NB4 (cell line): ENCODE measurements at regions not wholly inside any gene's neighbourhood (a gene's known extent, or its start where the extent isn't known, plus 50 kb on each side); places are given as distances from the start of the nearest gene placed in this dataset.

Experiments used
- DNase-seq: peaks from one replicate; pipeline ENCODE4 v3.0.0; 2010; ENCODE audit warnings: low read depth
- H3K4me3 ChIP-seq: one replicate; pipeline ENCODE4 v1.5.1; 2011; ENCODE audit warnings: mild to moderate bottlenecking, low read depth, low read length, moderate library complexity
- CTCF ChIP-seq: IDR thresholded peaks from one replicate; pipeline ENCODE4 v1.5.1; 2012; ENCODE audit warnings: low read depth, low read length
- MAX ChIP-seq: IDR thresholded peaks from 2 replicates; pipeline ENCODE4 v1.6.1; 2011; ENCODE audit warnings: low read depth, low read length
- MYC ChIP-seq: IDR thresholded peaks from 2 replicates; pipeline ENCODE4 v1.6.1; 2011; ENCODE audit warnings: low read depth, low read length
- POLR2A ChIP-seq: IDR thresholded peaks from 2 replicates; pipeline ENCODE4 v1.6.1; 2011; ENCODE audit warnings: mild to moderate bottlenecking; ENCODE audit not compliant: insufficient read length; ENCODE audit errors: extremely low read depth

GRCh38 chrX:10798041-10798440 is 177.7 kb upstream of the MID1 start:
- no peak for DNase-seq
- H3K4me3 ChIP-seq, result no peak overlapping the region
- no peak for TF ChIP-seq CTCF
- TF ChIP-seq MAX, result no peak
- TF ChIP-seq POLR2A, result no peak
- TF ChIP-seq MYC, result no peak

GRCh38 chrX:10800796-10801195 is 180.4 kb upstream of the MID1 start:
- TF ChIP-seq MYC (no peak), MAX (no peak), CTCF (no peak), POLR2A (no peak)
- DNase-seq, result no peak
- H3K4me3 ChIP-seq, result no peak overlapping the region

- DNase-seq, result no peak
- no peak overlapping the region for H3K4me3 ChIP-seq
- TF ChIP-seq CTCF (no peak), POLR2A (no peak), MAX (no peak), MYC (no peak)
These were observed 190.7 kb upstream of the MID1 start for GRCh38 chrX:10811111-10811510.

DNA sequence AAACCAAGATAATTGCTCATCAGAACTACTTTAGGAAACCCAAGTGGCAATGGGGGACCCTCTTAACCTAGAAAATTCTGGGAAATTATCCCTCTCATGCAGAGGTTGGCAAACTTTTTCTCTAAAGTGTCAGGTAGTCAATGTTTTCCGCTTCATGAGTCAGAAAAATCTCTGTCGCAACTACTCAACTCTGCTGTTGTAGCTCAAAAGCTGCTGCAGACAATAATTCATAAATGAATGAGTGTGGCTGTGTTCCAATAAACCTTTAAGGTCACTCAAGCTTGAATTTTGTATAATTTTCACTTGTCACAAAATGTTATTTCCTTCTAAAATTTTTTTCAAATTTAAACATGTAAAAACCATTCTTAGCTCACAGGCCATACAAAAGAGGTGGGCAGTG is 193.4 kb upstream of the MID1 start:
- no peak overlapping the region for H3K4me3 ChIP-seq
- no peak for TF ChIP-seq CTCF
- TF ChIP-seq POLR2A, result no peak
- no peak for TF ChIP-seq MAX
- no peak for TF ChIP-seq MYC
- no peak for DNase-seq

- no peak for DNase-seq
- no peak for TF ChIP-seq MAX
- TF ChIP-seq CTCF, result no peak
- no peak for TF ChIP-seq POLR2A
- no peak for TF ChIP-seq MYC
- H3K4me3 ChIP-seq, result no peak overlapping the region
These were observed 198.3 kb upstream of the MID1 start for GRCh38 chrX:10818651-10819050.

- TF ChIP-seq POLR2A (no peak), CTCF (no peak), MYC (no peak), MAX (no peak)
- no peak overlapping the region for H3K4me3 ChIP-seq
- no peak for DNase-seq
These were observed 199.6 kb upstream of the MID1 start for GRCh38 chrX:10819973-10820372.
